ENCODE measurements at regions not wholly inside any gene's neighbourhood (a gene's known extent, or its start where the extent isn't known, plus 50 kb on each side); places are given as distances from the start of the nearest gene placed in this dataset.

- TF ChIP-seq GATA2 (IDR thresholded peaks at IDR 0.05; ENCODE audit: low read depth, low read length): no peak
- no peak for TF ChIP-seq GATA3 (IDR thresholded peaks at IDR 0.05; ENCODE audit: low read depth, low read length)
These were observed 223.1 kb downstream of the GPR37 start for GRCh38 chr7:124542476-124542875.

Measured in SH-SY5Y (cell line).